ENCODE measurements at regions not wholly inside any gene's neighbourhood (a gene's known extent, or its start where the extent isn't known, plus 50 kb on each side); places are given as distances from the start of the nearest gene placed in this dataset.

DNA sequence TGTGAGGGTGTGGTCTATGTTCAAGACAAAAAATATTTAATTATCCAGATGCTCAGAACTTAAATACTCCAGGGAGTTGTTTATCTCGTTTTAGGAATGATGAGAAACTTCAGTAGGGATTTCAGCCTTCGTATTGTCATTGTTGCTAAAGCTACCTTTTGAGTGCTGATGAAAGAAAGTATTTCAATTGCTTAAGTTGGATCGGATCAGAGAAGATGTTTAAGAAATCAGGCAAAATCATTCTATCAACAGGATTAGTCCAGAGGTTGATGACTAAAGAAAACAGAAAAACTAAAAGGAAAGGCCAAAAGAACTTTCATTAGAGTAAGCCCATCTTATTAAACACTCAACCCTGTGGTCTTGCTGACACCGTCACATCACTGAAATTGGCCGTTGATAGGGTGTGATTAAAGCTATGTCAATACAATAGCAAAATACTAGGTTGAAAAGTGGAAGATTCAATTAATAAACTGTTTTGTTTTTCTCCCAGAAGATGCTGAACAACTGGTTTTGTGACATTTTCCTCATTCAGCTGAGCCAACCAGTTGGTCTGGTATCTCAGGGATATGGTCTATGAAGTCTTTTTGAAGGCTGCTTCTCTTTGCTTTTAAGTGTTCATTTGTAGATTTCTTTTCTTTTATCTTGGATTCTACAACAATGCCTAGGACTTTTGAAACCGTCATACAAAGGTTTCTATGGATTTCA is 551.7 kb downstream of the SLC4A3 start:
- DNase-seq (ENCODE audit: low spot score in 2 of 2): no peak
- H3K27me3 ChIP-seq: no peaks in the 10 kb centered on the region
- no peaks in the 10 kb centered on the region for H3K36me3 ChIP-seq
- H3K27ac ChIP-seq: no peak overlapping the region
- no peaks in the 10 kb centered on the region for H3K4me1 ChIP-seq
- intact Hi-C loops (cut with DNase I; ENCODE audit: low total_unique reads): no loop called here
- no peaks in the 10 kb centered on the region for H3K9me3 ChIP-seq
- TF ChIP-seq, protein P1, sequence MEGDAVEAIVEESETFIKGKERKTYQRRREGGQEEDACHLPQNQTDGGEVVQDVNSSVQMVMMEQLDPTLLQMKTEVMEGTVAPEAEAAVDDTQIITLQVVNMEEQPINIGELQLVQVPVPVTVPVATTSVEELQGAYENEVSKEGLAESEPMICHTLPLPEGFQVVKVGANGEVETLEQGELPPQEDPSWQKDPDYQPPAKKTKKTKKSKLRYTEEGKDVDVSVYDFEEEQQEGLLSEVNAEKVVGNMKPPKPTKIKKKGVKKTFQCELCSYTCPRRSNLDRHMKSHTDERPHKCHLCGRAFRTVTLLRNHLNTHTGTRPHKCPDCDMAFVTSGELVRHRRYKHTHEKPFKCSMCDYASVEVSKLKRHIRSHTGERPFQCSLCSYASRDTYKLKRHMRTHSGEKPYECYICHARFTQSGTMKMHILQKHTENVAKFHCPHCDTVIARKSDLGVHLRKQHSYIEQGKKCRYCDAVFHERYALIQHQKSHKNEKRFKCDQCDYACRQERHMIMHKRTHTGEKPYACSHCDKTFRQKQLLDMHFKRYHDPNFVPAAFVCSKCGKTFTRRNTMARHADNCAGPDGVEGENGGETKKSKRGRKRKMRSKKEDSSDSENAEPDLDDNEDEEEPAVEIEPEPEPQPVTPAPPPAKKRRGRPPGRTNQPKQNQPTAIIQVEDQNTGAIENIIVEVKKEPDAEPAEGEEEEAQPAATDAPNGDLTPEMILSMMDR (IDR thresholded peaks at IDR 0.05): no peak
- no peak for TF ChIP-seq POLR2AphosphoS5 (IDR thresholded peaks at IDR 0.05)
- TF ChIP-seq POLR2A (IDR thresholded peaks at IDR 0.05): no peak
- H3K4me3 ChIP-seq: no peak overlapping the region

DNA sequence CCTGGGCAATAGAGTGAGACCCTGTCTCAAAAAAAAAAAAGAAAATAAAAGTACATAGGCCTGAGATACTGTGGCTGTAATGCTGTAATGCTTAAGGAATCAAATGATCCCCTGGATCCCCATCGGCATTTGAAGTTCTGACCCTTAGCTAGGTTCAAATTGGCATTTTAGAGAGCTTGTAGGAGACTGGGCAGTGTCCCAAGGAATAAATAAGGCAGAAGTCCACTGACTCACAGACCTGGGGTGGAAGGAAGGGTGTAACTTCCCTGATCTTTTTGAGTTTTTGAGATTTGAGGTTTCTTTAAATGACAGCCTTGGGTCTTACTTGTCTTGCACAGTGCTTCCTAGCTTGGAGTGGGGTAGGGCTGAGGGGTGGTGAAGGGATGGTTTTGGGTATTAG is 553.7 kb downstream of the SLC4A3 start:
- intact Hi-C loops (cut with DNase I; ENCODE audit: low total_unique reads): no loop called here

DNA sequence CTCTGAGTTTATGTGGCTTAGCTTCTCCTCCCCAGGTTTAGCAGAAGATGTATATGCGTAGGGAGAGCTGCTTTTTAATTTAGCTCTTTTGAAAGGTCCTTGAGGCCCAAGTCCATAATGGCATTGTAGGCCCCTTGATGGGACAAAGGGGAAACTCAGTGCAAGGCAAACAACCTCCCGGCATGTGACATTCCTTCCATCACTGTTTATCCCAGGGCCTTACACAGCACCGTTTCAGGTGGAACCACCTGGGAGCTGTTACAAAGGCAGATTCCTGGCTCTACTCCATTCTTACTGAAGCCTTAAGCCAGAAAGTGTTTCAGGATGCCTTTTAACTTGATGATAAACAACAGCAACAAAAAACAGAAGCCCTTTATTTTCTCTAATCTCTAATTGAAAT is 555.4 kb downstream of the SLC4A3 start:
- H3K4me3 ChIP-seq: no peak overlapping the region
- no peaks in the 10 kb centered on the region for H3K4me1 ChIP-seq
- no peaks in the 10 kb centered on the region for H3K27me3 ChIP-seq
- TF ChIP-seq POLR2AphosphoS5 (IDR thresholded peaks at IDR 0.05) (no peak), POLR2A (IDR thresholded peaks at IDR 0.05) (no peak)
- TF ChIP-seq, protein P1 (IDR thresholded peaks at IDR 0.05): no peak
- intact Hi-C loops (cut with DNase I; ENCODE audit: low total_unique reads): no loop called here
- H3K9me3 ChIP-seq: no peaks in the 10 kb centered on the region
- H3K36me3 ChIP-seq: no peaks in the 10 kb centered on the region
- H3K27ac ChIP-seq: no peak overlapping the region
- DNase-seq (ENCODE audit: low spot score in 2 of 2): no peak

More for the DNA sequence above, 553.7 kb downstream of the SLC4A3 start:
- H3K9me3 ChIP-seq: no peaks in the 10 kb centered on the region
- TF ChIP-seq POLR2A (IDR thresholded peaks at IDR 0.05) (no peak), POLR2AphosphoS5 (IDR thresholded peaks at IDR 0.05) (no peak)
- TF ChIP-seq, protein P1 (IDR thresholded peaks at IDR 0.05): no peak
- no peak overlapping the region for H3K27ac ChIP-seq
- no peaks in the 10 kb centered on the region for H3K4me1 ChIP-seq
- no peak overlapping the region for H3K4me3 ChIP-seq
- no peaks in the 10 kb centered on the region for H3K27me3 ChIP-seq
- no peaks in the 10 kb centered on the region for H3K36me3 ChIP-seq
- DNase-seq (ENCODE audit: low spot score in 2 of 2): no peak

DNA sequence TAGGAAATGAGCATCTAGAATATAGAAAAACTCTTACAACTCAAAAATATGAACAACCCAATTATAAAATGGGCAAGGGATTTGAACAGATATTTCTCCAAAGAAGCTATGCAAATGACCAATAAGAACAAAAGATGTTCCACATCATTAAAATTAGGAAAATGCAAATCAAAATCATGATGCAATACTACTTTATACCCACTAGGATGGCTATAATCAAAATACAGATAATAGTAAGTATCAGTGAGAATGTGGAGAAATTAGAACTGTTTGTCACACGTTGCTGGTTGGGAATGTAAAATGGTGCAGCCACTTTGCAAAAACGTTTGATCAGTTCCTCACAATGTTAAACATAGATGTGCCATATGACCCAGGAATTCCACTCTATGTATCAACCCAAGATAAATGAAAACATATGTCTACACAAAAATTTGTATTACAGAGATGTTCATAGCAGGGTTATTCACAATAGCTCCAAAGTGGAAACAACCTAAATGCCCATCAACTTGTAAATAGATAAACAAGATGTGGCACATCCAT is 558.4 kb downstream of the SLC4A3 start:
- Histone ChIP-seq H3K4me3 (no peak overlapping the region), H3K27ac (no peak overlapping the region), H3K36me3 (no peaks in the 10 kb centered on the region), H3K27me3 (no peaks in the 10 kb centered on the region), H3K4me1 (no peaks in the 10 kb centered on the region), H3K9me3 (no peaks in the 10 kb centered on the region)
- DNase-seq (ENCODE audit: low spot score in 2 of 2): no peak
- intact Hi-C loops (cut with DNase I; ENCODE audit: low total_unique reads): loop anchor here (5.0 kb wide), 1 partner anchor 791 kb away; no protein-coding TSS in a partner anchor
- TF ChIP-seq POLR2AphosphoS5 (IDR thresholded peaks at IDR 0.05): no peak

DNA sequence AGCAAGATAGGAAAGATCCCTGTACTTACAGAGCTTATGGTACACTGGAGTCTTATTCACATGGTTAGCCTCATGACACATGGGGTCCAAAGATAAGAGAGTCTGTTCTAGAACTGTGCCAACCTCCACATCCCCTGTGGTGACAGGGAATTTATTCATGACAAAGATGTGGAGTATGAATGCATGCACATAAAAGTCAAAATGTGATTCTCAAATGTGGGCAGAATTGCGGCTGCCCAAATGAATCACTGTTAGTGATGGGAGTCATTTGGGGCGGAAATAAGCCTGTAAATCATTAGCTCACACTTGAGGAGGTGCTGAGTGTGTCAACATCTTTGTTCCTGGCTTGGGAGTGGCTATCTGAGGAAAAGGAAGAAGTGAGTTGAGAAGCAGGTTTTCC is 560.6 kb downstream of the SLC4A3 start:
- DNase-seq (ENCODE audit: low spot score in 2 of 2): no peak
- H3K27me3 ChIP-seq: no peaks in the 10 kb centered on the region
- H3K4me1 ChIP-seq: no peaks in the 10 kb centered on the region
- no peak overlapping the region for H3K27ac ChIP-seq
- TF ChIP-seq POLR2AphosphoS5 (IDR thresholded peaks at IDR 0.05) (no peak), POLR2A (IDR thresholded peaks at IDR 0.05) (no peak)
- TF ChIP-seq, protein P1 (IDR thresholded peaks at IDR 0.05): no peak
- intact Hi-C loops (cut with DNase I; ENCODE audit: low total_unique reads): loop anchor here (5.0 kb wide), 1 partner anchor 789 kb away; no protein-coding TSS in a partner anchor
- no peaks in the 10 kb centered on the region for H3K36me3 ChIP-seq
- peaks cover 0 to 10% of the 10 kb centered on the region in 2 donors for H3K9me3 ChIP-seq
- no peak overlapping the region for H3K4me3 ChIP-seq

Measured in breast epithelium (tissue), 4 donors.